ENCODE measurements at regions not wholly inside any gene's neighbourhood (a gene's known extent, or its start where the extent isn't known, plus 50 kb on each side); places are given as distances from the start of the nearest gene placed in this dataset.

- Mint-ChIP-seq H3K4me3 (no peak overlapping the region), H3K4me1 (ENCODE audit: low read depth) (no peaks in the 10 kb centered on the region), H3K36me3 (ENCODE audit: low read depth) (no peaks in the 10 kb centered on the region), H3K27ac (no peak overlapping the region), H3K27me3 (ENCODE audit: low read depth) (no peaks in the 10 kb centered on the region), H3K9me3 (ENCODE audit: insufficient read depth) (no peaks in the 10 kb centered on the region)
- DNase-seq (no peak), ATAC-seq (no peak)
- ChIA-PET CTCF (no interaction called here), POLR2A (no interaction called here)
These were observed 310.6 kb downstream of the NDFIP2 start for GRCh38 chr13:79791471-79792042.

GRCh38 chr13:79786176-79786575, 305.2 kb downstream of the NDFIP2 start:
- CTCF ChIA-PET, result no interaction called here
- Mint-ChIP-seq H3K36me3 (ENCODE audit: low read depth) (no peaks in the 10 kb centered on the region), H3K27me3 (ENCODE audit: low read depth) (no peaks in the 10 kb centered on the region), H3K4me3 (no peak overlapping the region), H3K4me1 (ENCODE audit: low read depth) (no peaks in the 10 kb centered on the region), H3K27ac (no peak overlapping the region), H3K9me3 (ENCODE audit: insufficient read depth) (no peaks in the 10 kb centered on the region)
- DNase-seq (no peak), ATAC-seq (no peak)
- POLR2A ChIA-PET, result no interaction called here

- Mint-ChIP-seq H3K4me1 (ENCODE audit: low read depth) (no peaks in the 10 kb centered on the region), H3K36me3 (ENCODE audit: low read depth) (no peaks in the 10 kb centered on the region), H3K27me3 (ENCODE audit: low read depth) (no peaks in the 10 kb centered on the region), H3K27ac (no peak overlapping the region), H3K9me3 (ENCODE audit: insufficient read depth) (no peaks in the 10 kb centered on the region), H3K4me3 (no peak overlapping the region)
- DNase-seq (no peak), ATAC-seq (no peak)
- ChIA-PET CTCF (no interaction called here), POLR2A (no interaction called here)
These were observed 301.7 kb downstream of the NDFIP2 start for GRCh38 chr13:79782541-79783205.

GRCh38 chr13:79781829-79782540, 301.0 kb downstream of the NDFIP2 start:
- Mint-ChIP-seq H3K36me3 (ENCODE audit: low read depth) (no peaks in the 10 kb centered on the region), H3K27me3 (ENCODE audit: low read depth) (no peaks in the 10 kb centered on the region), H3K4me1 (ENCODE audit: low read depth) (no peaks in the 10 kb centered on the region), H3K9me3 (ENCODE audit: insufficient read depth) (no peaks in the 10 kb centered on the region), H3K4me3 (no peak overlapping the region), H3K27ac (no peak overlapping the region)
- CTCF ChIA-PET, result no interaction called here
- ATAC-seq (no peak), DNase-seq (no peak)
- POLR2A ChIA-PET, result no interaction called here

- H3K4me3 Mint-ChIP-seq, result no peak overlapping the region
- H3K4me1 Mint-ChIP-seq (ENCODE audit: low read depth), result no peaks in the 10 kb centered on the region
- POLR2A ChIA-PET, result no interaction called here
- H3K27ac Mint-ChIP-seq, result no peak overlapping the region
- no peaks in the 10 kb centered on the region for H3K27me3 Mint-ChIP-seq (ENCODE audit: low read depth)
- no peak for ATAC-seq
- H3K36me3 Mint-ChIP-seq (ENCODE audit: low read depth), result no peaks in the 10 kb centered on the region
- CTCF ChIA-PET, result no interaction called here
- no peak for DNase-seq
- no peaks in the 10 kb centered on the region for H3K9me3 Mint-ChIP-seq (ENCODE audit: insufficient read depth)
These were observed 299.3 kb downstream of the NDFIP2 start for GRCh38 chr13:79780240-79780639.

- Mint-ChIP-seq H3K4me1 (ENCODE audit: low read depth) (no peaks in the 10 kb centered on the region), H3K9me3 (ENCODE audit: insufficient read depth) (no peaks in the 10 kb centered on the region), H3K27ac (no peak overlapping the region), H3K36me3 (ENCODE audit: low read depth) (no peaks in the 10 kb centered on the region), H3K27me3 (ENCODE audit: low read depth) (no peaks in the 10 kb centered on the region), H3K4me3 (no peak overlapping the region)
- CTCF ChIA-PET, result no interaction called here
- POLR2A ChIA-PET, result no interaction called here
- DNase-seq, result no peak
- no peak for ATAC-seq
These were observed 298.8 kb downstream of the NDFIP2 start for GRCh38 chr13:79779761-79780160.

GRCh38 chr13:79778741-79779460, 297.9 kb downstream of the NDFIP2 start:
- no peaks in the 10 kb centered on the region for H3K36me3 Mint-ChIP-seq (ENCODE audit: low read depth)
- no peak for ATAC-seq
- H3K4me1 Mint-ChIP-seq (ENCODE audit: low read depth), result no peaks in the 10 kb centered on the region
- ChIA-PET POLR2A (no interaction called here), CTCF (no interaction called here)
- H3K4me3 Mint-ChIP-seq, result no peak overlapping the region
- no peaks in the 10 kb centered on the region for H3K9me3 Mint-ChIP-seq (ENCODE audit: insufficient read depth)
- no peak for DNase-seq
- no peaks in the 10 kb centered on the region for H3K27me3 Mint-ChIP-seq (ENCODE audit: low read depth)
- no peak overlapping the region for H3K27ac Mint-ChIP-seq

GRCh38 chr13:79777504-79777903, 296.5 kb downstream of the NDFIP2 start:
- Mint-ChIP-seq H3K4me1 (ENCODE audit: low read depth) (no peaks in the 10 kb centered on the region), H3K4me3 (no peak overlapping the region), H3K9me3 (ENCODE audit: insufficient read depth) (no peaks in the 10 kb centered on the region), H3K27ac (no peak overlapping the region), H3K27me3 (ENCODE audit: low read depth) (no peaks in the 10 kb centered on the region), H3K36me3 (ENCODE audit: low read depth) (no peaks in the 10 kb centered on the region)
- no peak for DNase-seq
- ChIA-PET CTCF (no interaction called here), POLR2A (no interaction called here)
- ATAC-seq, result no peak

- Mint-ChIP-seq H3K4me3 (no peak overlapping the region), H3K9me3 (ENCODE audit: insufficient read depth) (no peaks in the 10 kb centered on the region), H3K27ac (no peak overlapping the region), H3K36me3 (ENCODE audit: low read depth) (no peaks in the 10 kb centered on the region), H3K27me3 (ENCODE audit: low read depth) (no peaks in the 10 kb centered on the region), H3K4me1 (ENCODE audit: low read depth) (no peaks in the 10 kb centered on the region)
- DNase-seq, result no peak
- ChIA-PET POLR2A (no interaction called here), CTCF (no interaction called here)
- ATAC-seq, result no peak
These were observed 295.8 kb downstream of the NDFIP2 start for GRCh38 chr13:79776531-79777295.

GRCh38 chr13:79775830-79776229, 294.9 kb downstream of the NDFIP2 start:
- Mint-ChIP-seq H3K4me1 (ENCODE audit: low read depth) (no peaks in the 10 kb centered on the region), H3K4me3 (no peak overlapping the region), H3K36me3 (ENCODE audit: low read depth) (no peaks in the 10 kb centered on the region), H3K27me3 (ENCODE audit: low read depth) (no peaks in the 10 kb centered on the region), H3K9me3 (ENCODE audit: insufficient read depth) (no peaks in the 10 kb centered on the region), H3K27ac (no peak overlapping the region)
- POLR2A ChIA-PET, result no interaction called here
- no peak for DNase-seq
- CTCF ChIA-PET, result interaction anchor here (1.2 kb wide), 1 partner anchor 590 kb away, joined by 3 read pairs; no protein-coding TSS in a partner anchor
- no peak for ATAC-seq

GRCh38 chr13:79772811-79773210, 291.9 kb downstream of the NDFIP2 start:
- H3K27ac Mint-ChIP-seq, result no peak overlapping the region
- ATAC-seq (no peak), DNase-seq (no peak)
- CTCF ChIA-PET, result no interaction called here
- POLR2A ChIA-PET, result no interaction called here
- H3K4me3 Mint-ChIP-seq, result no peak overlapping the region
- no peaks in the 10 kb centered on the region for H3K36me3 Mint-ChIP-seq (ENCODE audit: low read depth)
- H3K4me1 Mint-ChIP-seq (ENCODE audit: low read depth), result no peaks in the 10 kb centered on the region
- no peaks in the 10 kb centered on the region for H3K27me3 Mint-ChIP-seq (ENCODE audit: low read depth)
- no peaks in the 10 kb centered on the region for H3K9me3 Mint-ChIP-seq (ENCODE audit: insufficient read depth)

GRCh38 chr13:79771493-79771892, 290.5 kb downstream of the NDFIP2 start:
- Mint-ChIP-seq H3K4me3 (no peak overlapping the region), H3K4me1 (ENCODE audit: low read depth) (no peaks in the 10 kb centered on the region), H3K36me3 (ENCODE audit: low read depth) (no peaks in the 10 kb centered on the region), H3K9me3 (ENCODE audit: insufficient read depth) (no peaks in the 10 kb centered on the region), H3K27me3 (ENCODE audit: low read depth) (no peaks in the 10 kb centered on the region), H3K27ac (no peak overlapping the region)
- ChIA-PET CTCF (no interaction called here), POLR2A (no interaction called here)
- ATAC-seq (no peak), DNase-seq (no peak)

Data from activated CD8-positive, alpha-beta T cell treated with anti-CD3 and anti-CD28 coated beads, Interleukin-2, amount 10 ng/mL, durations not matched to agents 7 days and 5 days (primary cell).